Fibroblast of pulmonary artery (primary cell): ENCODE measurements at regions not wholly inside any gene's neighbourhood (a gene's known extent, or its start where the extent isn't known, plus 50 kb on each side); places are given as distances from the start of the nearest gene placed in this dataset.

Experiments
- DNase-seq: peaks from one replicate; pipeline ENCODE4 v3.0.0-alpha.2; 2010; ENCODE audit warnings: low read depth
- H3K4me3 ChIP-seq: replicated peaks from 2 replicates; pipeline ENCODE4 v1.5.1; 2011; ENCODE audit warnings: low read depth, mild to moderate bottlenecking, control low read depth, low read length, moderate library complexity
- TF ChIP-seq, protein P1 (sequence below): IDR thresholded peaks from 2 replicates; pipeline ENCODE4 v1.5.1; 2011; ENCODE audit warnings: mild to moderate bottlenecking, control low read depth, low read length, inconsistent platforms; ENCODE audit errors: missing control alignments

GRCh38 chr12:74641694-74642093, 104.1 kb downstream of the ATXN7L3B start:
- TF ChIP-seq, protein P1, sequence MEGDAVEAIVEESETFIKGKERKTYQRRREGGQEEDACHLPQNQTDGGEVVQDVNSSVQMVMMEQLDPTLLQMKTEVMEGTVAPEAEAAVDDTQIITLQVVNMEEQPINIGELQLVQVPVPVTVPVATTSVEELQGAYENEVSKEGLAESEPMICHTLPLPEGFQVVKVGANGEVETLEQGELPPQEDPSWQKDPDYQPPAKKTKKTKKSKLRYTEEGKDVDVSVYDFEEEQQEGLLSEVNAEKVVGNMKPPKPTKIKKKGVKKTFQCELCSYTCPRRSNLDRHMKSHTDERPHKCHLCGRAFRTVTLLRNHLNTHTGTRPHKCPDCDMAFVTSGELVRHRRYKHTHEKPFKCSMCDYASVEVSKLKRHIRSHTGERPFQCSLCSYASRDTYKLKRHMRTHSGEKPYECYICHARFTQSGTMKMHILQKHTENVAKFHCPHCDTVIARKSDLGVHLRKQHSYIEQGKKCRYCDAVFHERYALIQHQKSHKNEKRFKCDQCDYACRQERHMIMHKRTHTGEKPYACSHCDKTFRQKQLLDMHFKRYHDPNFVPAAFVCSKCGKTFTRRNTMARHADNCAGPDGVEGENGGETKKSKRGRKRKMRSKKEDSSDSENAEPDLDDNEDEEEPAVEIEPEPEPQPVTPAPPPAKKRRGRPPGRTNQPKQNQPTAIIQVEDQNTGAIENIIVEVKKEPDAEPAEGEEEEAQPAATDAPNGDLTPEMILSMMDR = no peak
- no peak for DNase-seq
- H3K4me3 ChIP-seq = no peak overlapping the region

DNA sequence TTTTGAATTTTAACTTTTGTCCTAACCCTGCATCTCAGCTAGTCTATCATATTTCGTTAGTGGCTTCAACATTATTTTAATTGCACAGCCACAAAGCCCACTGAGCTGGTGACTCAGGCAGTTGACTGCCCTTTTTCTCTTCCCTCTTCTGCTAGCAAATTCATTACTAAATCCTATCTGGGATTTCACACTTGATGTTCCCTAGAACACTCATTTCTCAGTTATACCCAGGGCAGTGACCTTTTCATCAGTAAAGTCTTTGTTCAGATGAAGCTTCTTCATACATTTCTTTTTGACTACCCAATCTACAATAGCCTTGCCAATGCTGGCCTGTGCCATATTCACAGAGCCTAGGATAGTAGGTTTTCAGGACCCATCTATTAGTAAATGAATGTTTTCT, 107.0 kb downstream of the ATXN7L3B start:
- no peak overlapping the region for H3K4me3 ChIP-seq
- TF ChIP-seq, protein P1 = no peak
- no peak for DNase-seq

DNA sequence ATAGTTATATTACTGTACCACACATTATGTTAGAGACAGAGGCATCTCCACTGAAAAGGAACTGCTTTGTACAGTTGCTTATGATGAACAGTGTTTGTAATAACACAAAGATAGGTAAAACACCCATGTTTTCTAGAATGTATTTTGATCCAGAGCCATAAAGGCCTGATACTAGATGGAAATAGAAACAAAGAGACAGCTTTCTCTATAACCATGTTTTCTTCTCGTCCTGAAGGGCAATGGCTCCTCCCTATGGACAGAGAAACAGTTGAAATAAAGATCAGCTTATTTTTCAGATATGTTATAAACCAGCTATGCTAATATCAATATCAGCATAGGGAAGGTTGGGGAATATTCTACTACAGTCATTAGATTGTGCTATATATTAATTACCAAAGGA, 109.2 kb downstream of the ATXN7L3B start:
- no peak overlapping the region for H3K4me3 ChIP-seq
- TF ChIP-seq, protein P1 = peak; percentile 2
- DNase-seq = peak; percentile 1

GRCh38 chr12:74647256-74647655, 109.6 kb downstream of the ATXN7L3B start:
- TF ChIP-seq, protein P1 = no peak
- no peak overlapping the region for H3K4me3 ChIP-seq
- DNase-seq = no peak

GRCh38 chr12:74656251-74656650, 118.6 kb downstream of the ATXN7L3B start:
- TF ChIP-seq, protein P1 = no peak
- no peak for DNase-seq
- H3K4me3 ChIP-seq = no peak overlapping the region

DNA sequence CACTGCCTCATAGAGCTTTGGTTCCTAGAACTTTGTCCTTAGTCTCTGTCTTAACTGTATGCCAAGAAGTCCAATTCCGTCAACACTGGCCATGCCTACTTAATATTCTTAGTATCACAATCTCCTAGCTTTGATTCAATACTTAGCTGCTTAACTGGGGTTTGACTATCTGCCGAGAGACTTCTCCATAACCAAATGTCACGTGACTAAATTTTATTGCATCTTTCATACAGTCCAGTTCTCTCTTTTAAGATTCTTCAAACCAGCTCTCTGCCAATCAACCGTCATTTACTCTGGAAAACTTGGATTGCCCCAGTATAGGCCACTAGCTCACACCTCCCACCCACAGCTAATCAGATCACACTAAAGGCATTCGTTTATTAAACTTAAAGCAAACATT, 122.8 kb downstream of the ATXN7L3B start:
- H3K4me3 ChIP-seq = no peak overlapping the region
- DNase-seq = no peak
- TF ChIP-seq, protein P1 = no peak

GRCh38 chr12:74663958-74664357, 126.3 kb downstream of the ATXN7L3B start:
- no peak for DNase-seq
- H3K4me3 ChIP-seq = no peak overlapping the region
- TF ChIP-seq, protein P1 = no peak
